Superior temporal gyrus (tissue), 1 donor: ENCODE measurements at regions not wholly inside any gene's neighbourhood (a gene's known extent, or its start where the extent isn't known, plus 50 kb on each side); places are given as distances from the start of the nearest gene placed in this dataset.
"Not testable (repeated sequence)": the region's sequence is repeated elsewhere in the genome, so short reads cannot be mapped to it uniquely, and the experiment has no call there.

Experiments
- DNase-seq: peaks from one replicate; pipeline ENCODE4 v3.0.0-alpha.2; 2016; ENCODE audit errors: extremely low spot score

- DNase-seq, result no peak
Measured at GRCh38 chr5:28009576-28009975, 971.2 kb upstream of the CDH9 start.

DNA sequence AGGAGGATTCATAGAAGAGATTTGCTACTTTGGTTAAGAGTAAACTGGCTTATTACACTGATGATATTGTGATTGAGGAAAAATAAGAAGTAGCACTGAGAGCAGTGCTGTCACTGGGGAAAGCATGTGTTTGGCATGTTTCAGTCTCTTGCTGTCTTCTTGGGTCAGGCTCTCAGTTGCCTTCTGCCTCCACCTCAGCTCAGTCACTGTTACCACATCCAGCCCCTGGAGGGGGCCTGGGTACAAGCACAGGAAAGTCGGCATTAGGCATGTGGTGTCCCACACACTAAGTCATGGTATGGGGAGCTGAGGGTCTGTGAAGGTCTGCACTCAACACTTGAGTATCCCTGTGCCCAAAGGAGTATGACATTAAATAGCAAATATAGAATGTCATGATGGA, 958.3 kb upstream of the CDH9 start:
- no peak for DNase-seq

GRCh38 chr5:27995867-27996266, 957.5 kb upstream of the CDH9 start:
- no peak for DNase-seq

GRCh38 chr5:27978322-27978721, 939.9 kb upstream of the CDH9 start:
- no peak for DNase-seq

GRCh38 chr5:27969157-27969556, 930.8 kb upstream of the CDH9 start:
- DNase-seq, result no peak

- no peak for DNase-seq
Measured at GRCh38 chr5:27963050-27963783, 924.8 kb upstream of the CDH9 start.

DNA sequence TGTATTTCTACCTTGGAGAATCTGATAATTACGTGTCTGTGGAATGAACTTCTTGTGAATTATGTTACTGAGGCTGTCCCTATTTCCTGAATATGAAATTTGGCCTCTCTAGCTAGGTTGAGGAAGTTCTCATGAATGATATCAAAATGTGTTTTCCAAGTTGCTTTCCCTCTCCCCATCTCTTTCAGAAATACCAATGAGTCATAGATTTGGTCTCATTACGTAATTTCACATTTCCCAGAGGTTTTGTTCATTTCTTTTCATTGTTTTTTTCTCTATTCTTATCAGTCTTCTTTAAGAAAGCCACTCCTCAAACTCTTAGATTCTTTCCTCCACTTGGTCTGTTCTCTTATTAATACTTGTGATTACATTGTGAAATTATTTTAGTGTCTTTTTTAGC, 923.8 kb upstream of the CDH9 start:
- DNase-seq, result no peak

- peak; percentile 27 for DNase-seq
Measured at GRCh38 chr5:27947088-27947487, 908.7 kb upstream of the CDH9 start.

- no peak for DNase-seq
Measured at GRCh38 chr5:27944471-27944870, 906.1 kb upstream of the CDH9 start.

- DNase-seq, result no peak
Measured at GRCh38 chr5:27938989-27939388, 900.6 kb upstream of the CDH9 start.

DNA sequence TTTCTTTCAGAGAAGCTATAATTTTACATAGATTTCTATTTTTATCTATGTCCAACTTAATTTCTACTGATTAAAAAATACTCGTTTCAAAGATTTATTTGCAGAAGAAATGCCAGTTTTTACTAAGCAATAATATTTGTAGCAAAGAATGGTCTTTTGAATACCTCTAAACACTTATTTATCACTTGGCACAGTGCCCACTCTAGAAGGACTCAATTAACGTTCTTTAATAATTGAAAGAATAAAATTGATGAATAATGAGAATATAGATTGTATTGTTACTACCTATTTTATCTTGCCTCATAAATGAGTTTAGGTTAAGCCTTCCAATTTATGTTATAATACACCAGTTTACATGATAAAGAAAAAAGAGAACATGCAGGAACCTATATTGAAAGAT, 889.7 kb upstream of the CDH9 start:
- DNase-seq, result no peak

DNA sequence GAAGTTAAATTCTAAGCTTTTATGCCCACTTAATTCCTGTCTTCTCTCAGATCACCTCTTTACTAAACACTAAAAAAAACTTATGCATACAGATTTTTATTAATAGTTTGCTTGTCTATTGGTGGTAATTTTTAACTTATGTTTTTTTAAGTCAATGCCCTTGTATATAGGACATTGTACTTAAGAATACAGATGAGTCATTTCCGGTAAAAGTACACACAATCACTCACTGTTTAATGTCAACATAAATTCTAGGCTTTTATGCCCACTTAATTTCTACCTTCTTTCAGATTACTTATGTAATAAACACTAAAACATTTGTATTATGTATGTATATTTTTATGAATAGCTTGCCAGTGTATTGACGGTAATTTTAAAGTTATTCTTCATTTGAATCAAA, 872.8 kb upstream of the CDH9 start:
- no peak for DNase-seq

DNA sequence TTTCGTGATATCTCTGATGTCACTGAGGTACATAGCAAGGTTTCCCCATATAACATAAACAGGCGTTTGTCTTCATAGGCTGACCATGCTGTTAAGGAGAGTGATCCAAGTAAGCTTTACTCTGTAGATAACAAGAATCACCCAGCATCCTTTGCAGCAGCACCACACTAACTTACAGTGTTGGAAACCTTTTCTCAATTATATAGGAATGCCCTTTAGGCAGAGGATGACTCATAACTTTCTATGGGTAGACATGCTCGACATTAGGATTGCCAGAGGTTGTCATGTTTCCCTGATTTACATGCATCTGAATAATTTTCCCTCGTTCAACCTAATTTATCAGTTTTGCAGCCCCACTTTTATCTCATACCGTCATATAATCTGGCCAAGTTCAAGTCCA, 870.0 kb upstream of the CDH9 start:
- DNase-seq, result no peak

GRCh38 chr5:27906931-27907601, 868.7 kb upstream of the CDH9 start:
- no peak for DNase-seq

GRCh38 chr5:27906481-27906880, 868.1 kb upstream of the CDH9 start:
- no peak for DNase-seq

DNA sequence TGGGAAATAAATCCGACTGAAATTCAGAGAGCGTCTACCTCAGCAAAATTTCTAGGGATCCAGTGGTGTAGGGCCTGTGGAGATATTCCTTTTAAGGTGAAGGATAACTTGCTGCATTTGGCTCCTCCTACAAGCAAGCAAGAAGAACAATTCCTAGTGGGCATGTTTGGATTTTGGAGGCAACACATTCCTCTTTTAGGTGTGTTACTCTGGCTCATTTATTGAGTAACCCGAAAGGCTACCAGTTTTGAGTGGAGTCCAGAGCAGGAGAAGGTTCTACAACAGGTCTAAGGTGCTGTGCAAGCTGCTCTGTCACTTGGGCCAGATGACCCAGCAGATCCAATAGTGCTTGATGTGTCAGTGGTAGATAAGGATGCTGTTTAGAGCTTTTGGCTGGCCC, 862.4 kb upstream of the CDH9 start:
- no peak for DNase-seq

- no peak for DNase-seq
Measured at GRCh38 chr5:27876071-27876470, 837.7 kb upstream of the CDH9 start.

GRCh38 chr5:27875148-27875547, 836.8 kb upstream of the CDH9 start:
- DNase-seq, result no peak

- no peak for DNase-seq
Measured at GRCh38 chr5:27868292-27868691, 829.9 kb upstream of the CDH9 start.

- DNase-seq, result no peak
Measured at GRCh38 chr5:27855491-27855890, 817.1 kb upstream of the CDH9 start.

DNA sequence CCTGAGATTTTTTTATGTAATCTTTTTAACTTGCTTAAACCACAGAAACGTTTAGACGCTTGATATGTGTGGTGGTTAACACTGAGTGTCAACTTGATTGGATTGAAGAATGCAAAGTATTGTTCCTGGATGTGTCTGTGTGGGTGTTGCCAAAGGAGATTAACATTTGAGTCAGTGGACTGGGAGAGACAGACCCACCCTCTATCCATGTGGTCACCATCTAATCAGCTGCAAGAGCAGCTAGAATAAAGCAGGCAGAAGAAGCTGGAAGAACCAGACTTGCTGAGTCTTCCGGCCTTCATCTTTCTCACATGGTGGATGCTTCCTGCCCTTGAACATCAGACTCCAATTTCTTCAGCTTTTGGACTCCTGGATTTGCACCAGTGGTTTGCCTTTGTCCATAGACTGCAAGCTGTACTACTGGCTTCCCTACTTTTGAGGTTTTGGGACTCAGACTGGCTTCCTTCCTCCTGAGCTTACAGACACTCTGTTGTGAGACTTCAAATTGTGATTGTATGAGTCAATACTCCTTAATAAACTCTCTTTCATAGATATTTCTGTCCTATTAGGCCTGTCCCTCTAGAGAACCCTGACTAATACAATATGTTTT, 816.0 kb upstream of the CDH9 start:
- no peak for DNase-seq

DNA sequence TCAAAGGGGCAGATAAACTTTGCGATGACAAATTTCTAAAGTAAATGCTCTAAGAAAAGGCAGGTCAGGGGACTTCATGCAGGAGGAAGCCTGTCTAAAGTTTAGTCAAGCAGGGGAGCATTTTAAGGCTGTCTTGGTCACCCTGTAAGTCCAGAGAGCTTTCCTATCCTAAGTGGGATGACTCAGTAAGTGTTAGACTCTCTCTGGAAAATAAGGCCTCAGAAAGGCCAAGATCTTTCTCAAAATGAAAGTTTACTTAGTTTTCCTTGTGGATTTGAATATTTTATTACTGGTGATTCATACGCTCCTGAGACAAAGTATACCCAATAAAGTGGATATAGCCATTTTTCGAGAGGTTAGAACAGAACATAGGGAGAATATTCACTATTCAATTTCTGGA, 806.9 kb upstream of the CDH9 start:
- no peak for DNase-seq

DNA sequence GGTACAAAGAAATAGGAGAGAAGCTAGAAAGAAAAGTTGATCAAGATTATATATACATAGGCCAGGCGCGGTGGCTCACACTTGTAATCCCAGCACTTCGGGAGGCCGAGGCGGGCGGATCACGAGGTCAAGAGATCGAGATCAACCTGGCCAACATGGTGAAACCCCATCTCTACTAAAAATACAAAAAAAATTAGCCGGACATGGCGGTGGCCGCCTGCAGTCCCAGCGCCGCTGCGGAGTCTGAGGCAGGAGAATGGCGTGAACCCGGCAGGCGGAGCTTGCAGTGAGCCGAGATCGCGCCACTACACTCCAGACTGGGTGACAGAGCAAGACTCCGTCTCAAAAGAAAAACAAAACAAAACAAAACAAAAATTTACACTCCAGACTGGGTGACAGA, 798.3 kb upstream of the CDH9 start:
- DNase-seq, result not testable (repeated sequence)
